ENCODE measurements at regions not wholly inside any gene's neighbourhood (a gene's known extent, or its start where the extent isn't known, plus 50 kb on each side); places are given as distances from the start of the nearest gene placed in this dataset.
"Not testable (repeated sequence)": the region's sequence is repeated elsewhere in the genome, so short reads cannot be mapped to it uniquely, and the experiment has no call there.

- TF ChIP-seq HMGXB4 (CRISPR knock-in tag; IDR thresholded peaks at IDR 0.05), result no peak
Observed at GRCh38 chr5:92665506-92665905, 915.5 kb downstream of the NR2F1-AS1 start (continued).

- ATAC-seq (no peak), DNase-seq (ENCODE audit: low spot score) (no peak)
- Mint-ChIP-seq H3K27ac (no peak overlapping the region), H3K4me3 (no peak overlapping the region), H3K36me3 (no peaks in the 10 kb centered on the region), H3K27me3 (ENCODE audit: low read depth) (no peaks in the 10 kb centered on the region), H3K9me3 (no peaks in the 10 kb centered on the region), H3K4me1 (peaks cover 4% of the 10 kb centered on the region)
- ChIA-PET POLR2A (no interaction called here), CTCF (no interaction called here)
- TF ChIP-seq ATF6 (CRISPR knock-in tag; IDR thresholded peaks at IDR 0.05), result no peak
- TF ChIP-seq E2F5 (CRISPR knock-in tag; IDR thresholded peaks at IDR 0.05), result no peak
- no peak for TF ChIP-seq ZSCAN18 (CRISPR knock-in tag; IDR thresholded peaks at IDR 0.05)
- no peak for TF ChIP-seq GTF2I (CRISPR knock-in tag; conservative IDR thresholded peaks at IDR 0.05)
- no peak for TF ChIP-seq ZMAT4 (CRISPR knock-in tag; IDR thresholded peaks at IDR 0.05)
- TF ChIP-seq KAT7 (CRISPR knock-in tag; IDR thresholded peaks at IDR 0.05; ENCODE audit: borderline replicate concordance), result no peak
Observed at GRCh38 chr5:92662741-92663140, 918.3 kb downstream of the NR2F1-AS1 start.

GRCh38 chr5:92659246-92659645, 921.8 kb downstream of the NR2F1-AS1 start:
- no peaks in the 10 kb centered on the region for H3K36me3 Mint-ChIP-seq
- no peak for TF ChIP-seq PRRX2 (CRISPR knock-in tag; IDR thresholded peaks at IDR 0.05)
- TF ChIP-seq TCF7 (CRISPR knock-in tag; IDR thresholded peaks at IDR 0.05; ENCODE audit: low read depth), result no peak
- TF ChIP-seq RELA (CRISPR knock-in tag; IDR thresholded peaks at IDR 0.05; ENCODE audit: borderline replicate concordance), result no peak
- TF ChIP-seq SOX15 (CRISPR knock-in tag; IDR thresholded peaks at IDR 0.05), result no peak
- H3K27ac Mint-ChIP-seq, result no peak overlapping the region
- peaks cover 4% of the 10 kb centered on the region for H3K4me1 Mint-ChIP-seq
- POLR2A ChIA-PET, result interaction anchor here (1.1 kb wide), 1 partner anchor 10 kb away, joined by 3 read pairs; no protein-coding TSS in a partner anchor
- H3K9me3 Mint-ChIP-seq, result no peaks in the 10 kb centered on the region
- no peak for DNase-seq (ENCODE audit: low spot score)
- no peak overlapping the region for H3K4me3 Mint-ChIP-seq
- no peak for ATAC-seq
- CTCF ChIA-PET, result no interaction called here
- no peaks in the 10 kb centered on the region for H3K27me3 Mint-ChIP-seq (ENCODE audit: low read depth)

GRCh38 chr5:92654601-92655000, 926.4 kb downstream of the NR2F1-AS1 start:
- POLR2A ChIA-PET; DNase-seq (ENCODE audit: low spot score); CTCF ChIA-PET; H3K9me3 Mint-ChIP-seq; H3K27ac Mint-ChIP-seq; H3K27me3 Mint-ChIP-seq (ENCODE audit: low read depth); H3K36me3 Mint-ChIP-seq; H3K4me3 Mint-ChIP-seq; H3K4me1 Mint-ChIP-seq: not testable (repeated sequence)
- peak; percentile 62 for ATAC-seq
